Erythroblast (primary cell): ENCODE measurements at regions not wholly inside any gene's neighbourhood (a gene's known extent, or its start where the extent isn't known, plus 50 kb on each side); places are given as distances from the start of the nearest gene placed in this dataset.

Source experiments
- GATA1 ChIP-seq: IDR thresholded peaks from 2 replicates; pipeline ENCODE4 v1.6.1; 2011; ENCODE audit warnings: low read depth, mild to moderate bottlenecking, control low read depth, low read length, moderate library complexity
- POLR2A ChIP-seq: IDR thresholded peaks from 2 replicates; pipeline ENCODE4 v1.6.1; 2011; ENCODE audit warnings: mild to moderate bottlenecking, low read length

DNA sequence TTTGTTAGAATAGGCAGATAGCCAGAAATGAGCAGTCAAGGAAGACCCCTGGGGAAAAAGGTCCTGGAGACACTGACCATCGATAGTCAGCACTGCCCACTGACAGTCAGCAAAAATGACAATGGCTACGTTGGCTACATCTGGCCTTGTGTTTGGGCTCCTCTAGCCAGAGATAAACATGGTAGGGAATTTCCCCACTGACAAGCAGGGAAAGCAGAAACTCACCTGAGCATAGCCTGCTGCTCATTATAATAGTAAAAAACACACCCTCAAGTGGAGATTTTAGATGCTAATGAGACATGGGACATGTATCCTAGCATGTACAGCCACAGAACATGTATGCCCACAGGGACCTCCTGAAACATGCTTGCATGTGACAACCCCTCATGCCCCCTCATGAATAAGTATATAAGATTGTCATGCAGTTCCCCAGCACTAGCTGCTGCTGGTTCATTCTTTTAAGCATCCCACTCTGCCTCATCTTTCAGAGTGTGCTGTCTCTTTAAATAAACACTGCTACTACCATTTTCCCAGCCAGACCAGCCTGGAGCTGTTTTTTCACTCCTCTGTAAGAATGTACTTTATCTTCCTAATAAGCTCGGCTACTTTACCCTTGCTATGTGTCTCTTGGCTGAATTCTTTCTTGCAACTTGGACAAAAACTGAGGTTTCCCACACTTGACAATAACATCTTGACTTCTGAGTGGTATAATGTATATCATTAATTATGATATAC, 550.1 kb upstream of the CDH8 start:
- TF ChIP-seq POLR2A: no peak
- TF ChIP-seq GATA1: no peak
